Hematopoietic multipotent progenitor cell treated with erythropoietin and hydrocortisone succinate and interleukin-3 and kit ligand, for 8 days (in vitro differentiated cells): ENCODE measurements at regions not wholly inside any gene's neighbourhood (a gene's known extent, or its start where the extent isn't known, plus 50 kb on each side); places are given as distances from the start of the nearest gene placed in this dataset.

Source experiments
- DNase-seq: peaks from one replicate; pipeline ENCODE4 v3.0.0-alpha.2; 2015

DNA sequence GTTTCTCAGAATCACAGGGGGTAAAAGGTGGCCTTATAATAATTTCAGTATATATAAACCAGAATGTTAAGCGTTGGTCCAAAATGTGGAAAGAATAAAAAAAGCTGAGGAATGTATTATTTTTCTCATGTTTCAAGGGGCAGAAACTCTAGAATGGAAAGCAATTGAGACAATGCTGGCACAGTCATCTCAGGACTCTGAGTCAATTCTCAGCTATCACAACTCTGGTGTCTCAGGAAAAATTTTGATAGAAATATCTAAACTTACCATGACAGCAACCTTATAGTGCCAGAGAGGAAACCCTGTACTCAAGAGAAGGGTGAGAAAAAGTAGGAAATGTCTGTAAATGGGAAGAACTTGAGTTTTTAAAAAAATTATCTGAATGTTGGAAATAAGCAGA lies 1189.4 kb upstream of the NUDT12 start:
- DNase-seq: no peak

DNA sequence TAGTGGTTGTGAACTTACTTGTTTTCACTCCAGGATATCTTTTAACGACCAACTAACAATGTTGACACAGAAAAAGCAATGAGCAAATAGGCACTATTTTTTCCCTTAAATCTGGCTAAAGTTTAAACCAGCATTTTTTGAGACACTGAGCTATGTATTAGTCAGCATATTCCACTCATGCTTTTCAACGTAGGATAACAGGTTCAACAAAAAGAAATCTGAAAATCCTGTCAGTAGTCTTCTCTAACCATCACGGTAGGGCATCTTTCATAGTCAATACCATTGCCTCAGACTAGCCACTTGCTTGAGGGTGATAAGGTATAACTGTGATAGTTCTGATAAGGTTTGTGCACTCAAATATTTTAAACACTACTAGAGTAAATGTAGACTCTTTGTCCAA lies 1177.3 kb upstream of the NUDT12 start:
- no peak for DNase-seq

GRCh38 chr5:104739503-104739902 lies 1176.9 kb upstream of the NUDT12 start:
- no peak for DNase-seq

DNA sequence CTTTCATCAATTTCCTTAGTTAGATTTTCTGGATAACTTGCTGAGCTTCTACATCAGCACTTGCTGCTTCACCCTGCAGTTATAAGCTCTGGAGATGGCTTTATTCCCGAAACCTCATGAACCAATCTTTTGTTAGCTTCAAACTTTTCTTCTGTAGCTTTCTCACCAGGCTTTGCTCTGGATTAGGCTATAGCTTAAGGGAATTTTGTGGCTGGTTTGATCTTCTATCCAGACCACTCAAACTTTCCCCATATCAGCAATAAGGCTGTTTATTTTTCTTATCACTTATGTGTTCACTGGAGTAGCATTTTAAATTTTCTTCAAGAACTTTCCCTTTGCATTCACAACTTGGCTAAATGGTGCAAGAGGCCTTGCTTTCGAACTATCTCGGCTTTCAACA lies 1173.5 kb upstream of the NUDT12 start:
- no peak for DNase-seq

GRCh38 chr5:104734046-104734445 lies 1171.5 kb upstream of the NUDT12 start:
- DNase-seq: no peak

DNA sequence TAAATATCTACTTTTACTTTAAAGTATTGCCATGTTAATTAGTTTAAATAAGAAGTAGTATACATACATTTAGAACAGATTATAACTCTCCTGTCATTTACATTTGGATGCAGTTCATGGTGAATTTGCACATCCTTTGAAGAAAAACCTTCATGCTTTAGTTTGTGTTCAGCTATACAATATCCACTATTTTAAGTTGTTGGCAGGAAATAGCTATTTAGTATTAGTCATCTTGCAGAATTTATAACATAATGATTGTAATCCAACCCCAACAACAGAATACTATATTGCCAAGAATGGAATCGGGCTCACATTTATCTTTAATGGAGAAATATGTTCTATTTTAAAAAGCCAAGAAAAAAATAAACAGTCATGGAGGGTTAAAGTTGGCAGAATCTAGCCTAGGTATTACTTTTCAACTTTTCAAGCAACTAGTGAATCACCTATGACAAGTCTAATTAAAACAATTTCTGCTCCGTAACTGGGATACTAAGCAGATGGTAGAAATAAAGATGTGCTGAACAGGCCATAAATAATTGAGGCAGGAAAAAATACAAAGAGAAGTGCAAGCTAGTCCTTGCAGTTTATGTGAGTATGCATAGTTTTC lies 1170.6 kb upstream of the NUDT12 start:
- no peak for DNase-seq

- no peak for DNase-seq
These were observed 1168.7 kb upstream of the NUDT12 start for GRCh38 chr5:104731331-104731730.

GRCh38 chr5:104708027-104708426 lies 1145.4 kb upstream of the NUDT12 start:
- no peak for DNase-seq

GRCh38 chr5:104706600-104706999 lies 1144.0 kb upstream of the NUDT12 start:
- no peak for DNase-seq

GRCh38 chr5:104702212-104702611 lies 1139.6 kb upstream of the NUDT12 start:
- no peak for DNase-seq

DNA sequence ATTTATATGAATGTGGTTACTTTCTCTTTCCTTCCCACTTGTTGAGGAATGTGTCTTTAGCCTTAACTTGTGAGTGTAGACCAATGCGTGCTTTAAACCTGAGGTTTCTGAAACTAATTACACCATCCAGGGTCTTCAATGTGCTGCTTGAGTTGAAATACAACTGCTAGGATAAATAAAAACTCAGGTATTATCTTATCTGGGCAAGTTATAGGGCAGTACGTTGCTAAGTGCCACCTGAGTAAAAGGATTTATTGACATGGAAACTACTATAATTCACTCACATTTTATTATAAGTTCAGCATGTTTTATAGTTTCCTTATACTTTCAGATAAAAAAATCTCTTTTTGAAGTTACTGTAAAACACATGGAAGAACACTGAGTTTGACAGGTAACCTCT lies 1136.8 kb upstream of the NUDT12 start:
- no peak for DNase-seq

DNA sequence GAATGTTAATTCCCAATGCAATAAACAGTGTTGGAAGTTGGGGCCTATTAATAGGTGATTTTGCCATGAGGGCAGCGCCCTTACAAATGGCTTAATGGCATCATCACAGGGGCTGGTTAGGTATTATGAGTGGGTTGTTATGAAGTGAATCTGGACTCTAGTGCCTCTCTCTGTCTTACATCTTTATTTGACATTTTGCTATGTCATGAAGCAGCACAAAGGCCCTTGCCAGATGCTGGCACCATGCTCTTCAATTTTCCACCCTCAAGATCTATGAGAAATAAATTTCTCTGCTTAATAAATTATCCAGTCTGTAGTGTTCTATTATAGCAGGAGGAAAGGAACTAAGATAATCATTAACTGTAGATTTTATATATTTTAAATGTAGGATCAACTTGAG lies 1098.7 kb upstream of the NUDT12 start:
- DNase-seq: no peak

DNA sequence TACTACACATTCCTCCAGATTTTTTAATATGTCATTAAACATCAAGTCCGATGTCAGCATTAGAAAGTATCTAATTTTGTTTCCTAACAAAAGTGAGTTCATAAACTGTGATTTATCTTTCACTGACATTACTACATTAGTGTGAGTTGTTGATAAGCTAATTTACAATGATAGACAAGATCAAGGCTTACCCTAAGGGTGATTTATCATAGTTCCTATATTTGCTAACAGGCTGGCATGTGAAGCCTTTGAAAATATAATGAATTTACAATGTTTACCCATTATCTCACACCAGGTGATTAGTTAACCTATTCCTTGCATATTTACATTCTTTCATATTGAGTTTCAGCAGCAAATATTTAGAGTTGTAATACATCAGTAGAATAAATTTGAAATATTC lies 1096.9 kb upstream of the NUDT12 start:
- no peak for DNase-seq

DNA sequence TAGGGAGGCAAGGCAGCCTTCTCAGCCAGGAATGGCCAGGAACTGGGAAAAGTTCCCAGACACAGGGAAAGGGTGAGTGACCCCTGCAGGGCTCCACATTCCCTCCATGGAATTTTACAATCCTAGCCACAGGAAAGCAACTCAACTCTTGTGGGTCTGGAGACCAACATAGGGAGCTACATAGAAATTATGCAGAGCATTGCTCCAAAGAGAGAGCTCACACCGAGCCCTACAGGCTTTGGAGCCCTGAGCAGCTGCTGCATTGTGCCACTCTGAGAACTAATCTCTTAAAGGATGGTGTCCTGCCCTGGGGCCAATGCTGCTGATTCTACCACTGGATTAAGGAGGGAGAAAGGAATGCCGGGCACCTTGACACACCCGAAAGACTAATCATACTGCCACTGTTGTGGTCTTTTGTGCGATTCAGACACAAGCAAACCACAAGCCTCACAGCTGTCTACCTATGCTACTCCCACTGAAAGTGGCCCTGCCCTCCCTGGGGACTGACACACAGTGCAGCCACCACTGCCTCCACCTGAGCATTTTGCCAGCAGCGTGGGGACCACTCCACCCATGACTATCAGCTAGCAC lies 1089.8 kb upstream of the NUDT12 start:
- no peak for DNase-seq

DNA sequence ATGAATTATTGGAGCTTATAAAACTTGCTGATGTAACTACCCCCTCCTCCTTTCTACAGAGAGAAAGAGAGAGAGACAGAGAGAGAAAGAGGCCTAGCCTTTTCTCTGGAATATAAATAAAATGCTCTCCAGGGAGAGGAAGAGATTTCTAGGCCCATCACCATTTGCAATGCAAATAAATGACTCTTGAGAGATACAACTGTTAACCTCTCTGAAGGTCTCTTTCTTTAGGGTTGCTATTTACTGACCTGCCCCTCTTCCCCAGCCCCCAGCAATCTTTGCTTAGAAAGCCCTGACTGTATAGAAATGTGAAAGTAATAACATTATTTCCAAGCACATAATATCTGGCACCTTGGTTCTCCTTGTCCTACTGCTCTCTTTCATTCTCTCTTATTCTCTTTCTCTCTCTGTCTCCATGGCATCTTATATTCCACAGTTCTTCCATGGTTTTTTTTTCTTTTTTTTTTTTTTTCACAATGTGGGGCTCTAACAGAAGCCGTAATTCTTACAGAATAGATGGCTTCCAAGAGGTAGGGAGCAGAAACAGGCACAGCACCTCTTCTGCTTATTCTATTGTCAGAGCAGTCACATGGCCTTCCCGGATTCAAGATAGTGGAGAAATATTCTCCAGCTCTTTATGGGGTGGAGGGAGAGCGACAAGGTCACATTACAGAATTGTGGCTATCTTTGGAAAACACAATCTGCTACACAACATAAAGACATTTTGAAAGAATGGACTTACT lies 1087.9 kb upstream of the NUDT12 start:
- no peak for DNase-seq

- no peak for DNase-seq
These were observed 1083.8 kb upstream of the NUDT12 start for GRCh38 chr5:104646416-104646815.

GRCh38 chr5:104643320-104643719 lies 1080.7 kb upstream of the NUDT12 start:
- DNase-seq: no peak

DNA sequence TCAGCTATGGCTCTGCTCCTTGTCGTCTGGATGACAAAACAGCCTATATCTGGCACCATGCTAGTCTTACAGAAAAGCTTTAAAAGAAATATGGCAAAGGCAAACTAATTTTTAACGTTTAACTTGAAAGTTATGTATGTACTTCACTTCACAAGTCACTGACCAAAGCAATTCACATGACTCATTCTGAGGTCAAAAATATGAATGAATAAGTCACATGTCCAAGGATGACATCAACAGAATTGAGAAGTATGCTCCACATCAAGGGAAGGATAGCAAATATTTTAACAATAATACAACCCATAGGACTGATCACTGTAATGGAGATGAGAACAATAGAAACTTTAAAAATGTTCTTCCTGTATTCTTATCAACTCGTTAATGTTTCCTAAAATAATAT lies 1072.6 kb upstream of the NUDT12 start:
- no peak for DNase-seq

DNA sequence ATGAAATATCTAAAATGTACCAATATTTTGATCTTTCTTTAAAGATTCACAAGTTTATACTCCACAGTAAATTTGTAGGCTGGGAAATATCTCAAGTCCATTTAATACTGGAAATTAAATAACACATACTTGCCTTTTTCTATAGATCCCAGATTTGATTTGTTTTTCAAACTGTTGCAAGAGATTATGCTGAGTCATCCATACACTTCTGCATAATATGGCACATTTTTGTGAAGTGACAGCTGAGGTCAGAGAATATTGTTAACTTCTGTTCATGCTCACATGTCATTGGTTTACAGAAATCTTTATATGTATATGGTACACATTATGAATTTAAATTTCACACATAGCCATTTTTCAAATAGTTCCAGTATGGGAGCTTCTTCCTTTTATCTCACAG lies 1066.3 kb upstream of the NUDT12 start:
- DNase-seq: no peak

- DNase-seq: no peak
These were observed 1063.5 kb upstream of the NUDT12 start for GRCh38 chr5:104626122-104626521.

DNA sequence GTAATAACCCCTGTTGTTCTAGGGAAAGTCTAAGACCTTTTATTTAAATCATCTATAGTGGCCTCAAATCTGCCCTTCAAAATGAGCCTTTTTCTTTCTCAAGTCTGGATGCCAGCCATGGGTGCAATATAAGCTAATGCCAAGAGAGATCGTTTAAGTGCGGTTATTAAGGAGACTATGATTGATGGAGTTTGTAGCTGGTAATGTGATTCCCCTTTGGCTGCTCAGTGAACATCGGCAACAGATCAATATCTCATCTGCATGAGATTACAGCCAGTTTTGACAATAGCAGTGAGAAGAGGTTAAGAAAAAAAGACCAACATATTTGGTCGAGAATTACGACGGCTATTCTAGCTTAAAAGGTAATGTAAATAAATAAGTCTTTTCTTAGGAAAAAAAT lies 1049.4 kb upstream of the NUDT12 start:
- no peak for DNase-seq

DNA sequence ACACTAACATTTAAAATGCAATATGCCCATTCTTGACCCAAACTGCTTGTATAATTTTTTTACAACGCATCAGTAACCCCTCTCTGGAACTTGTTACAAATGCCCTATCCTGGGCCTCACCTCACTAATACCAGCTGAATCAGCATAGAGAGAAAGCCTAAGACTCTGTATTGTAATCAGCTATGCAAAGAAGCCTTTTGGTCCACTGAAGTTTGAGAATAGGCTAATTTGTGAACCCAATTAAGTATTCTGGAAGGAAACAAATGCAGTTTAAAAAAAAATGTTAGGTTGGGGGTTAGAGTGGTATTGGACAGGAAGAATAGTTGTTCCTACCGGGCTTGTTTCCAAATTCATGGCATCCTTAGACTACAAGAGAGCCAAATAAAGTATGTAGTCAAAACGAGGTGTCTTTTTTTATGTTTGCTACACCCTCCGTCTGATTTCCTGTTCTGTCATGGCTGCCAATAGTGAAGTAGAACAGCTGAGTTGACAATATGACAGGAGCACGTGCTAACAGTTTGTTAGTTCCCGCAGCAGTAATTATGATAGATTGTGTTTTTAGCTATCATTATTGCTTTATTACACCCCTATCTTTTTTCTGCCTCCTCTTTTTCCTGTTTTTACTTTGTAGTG lies 1048.7 kb upstream of the NUDT12 start:
- DNase-seq: no peak

DNA sequence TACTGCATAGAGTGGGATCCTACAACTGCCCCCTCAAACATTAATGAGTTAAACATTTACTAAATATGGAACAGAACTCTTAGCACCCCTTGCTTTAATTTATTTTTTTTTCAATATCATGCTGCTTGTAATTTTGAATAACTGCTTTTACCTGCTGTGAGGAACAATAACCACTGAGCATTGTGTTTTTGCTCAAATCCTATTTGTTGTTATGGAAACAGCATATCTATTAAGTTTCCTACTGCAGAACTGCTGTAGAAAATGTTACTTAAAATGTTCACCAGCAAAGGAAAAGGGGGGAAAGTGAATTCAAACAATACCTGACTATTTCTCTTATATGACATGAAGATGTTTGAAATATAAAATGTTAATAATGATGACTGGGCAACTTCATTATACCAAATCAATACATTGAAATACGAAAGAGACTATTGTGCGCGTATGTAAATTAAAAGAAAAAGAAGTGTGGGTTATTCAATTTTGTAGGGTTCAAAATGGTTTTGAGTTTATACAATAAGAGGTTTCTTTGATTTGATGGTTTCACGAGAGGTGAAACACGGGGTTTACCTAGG lies 1043.8 kb upstream of the NUDT12 start:
- no peak for DNase-seq

- no peak for DNase-seq
These were observed 1037.1 kb upstream of the NUDT12 start for GRCh38 chr5:104599726-104600125.
